IPS-18c (cell line): ENCODE measurements at regions not wholly inside any gene's neighbourhood (a gene's known extent, or its start where the extent isn't known, plus 50 kb on each side); places are given as distances from the start of the nearest gene placed in this dataset.

Source experiments
- H3K4me3 ChIP-seq: 2 replicates; pipeline ENCODE4 v1.7.0; 2013; ENCODE audit warnings: low read depth, mild to moderate bottlenecking, low read length, moderate library complexity; ENCODE audit not compliant: insufficient read depth
- H3K9me3 ChIP-seq: one replicate; pipeline ENCODE4 v1.6.1; 2013; ENCODE audit warnings: mild to moderate bottlenecking, low read length, moderate library complexity; ENCODE audit not compliant: control insufficient read depth, insufficient read depth

GRCh38 chr9:79335987-79336386 lies 235.8 kb upstream of the TLE4 start:
- Histone ChIP-seq H3K4me3 (no peak overlapping the region), H3K9me3 (no peaks in the 10 kb centered on the region)

GRCh38 chr9:79341561-79341960 lies 230.2 kb upstream of the TLE4 start:
- Histone ChIP-seq H3K4me3 (no peak overlapping the region), H3K9me3 (no peaks in the 10 kb centered on the region)

- H3K4me3 ChIP-seq: no peak overlapping the region
- no peaks in the 10 kb centered on the region for H3K9me3 ChIP-seq
Measured at GRCh38 chr9:79346350-79347020, 225.3 kb upstream of the TLE4 start.

- H3K9me3 ChIP-seq: no peaks in the 10 kb centered on the region
- H3K4me3 ChIP-seq: no peak overlapping the region
Measured at GRCh38 chr9:79352322-79352721, 219.4 kb upstream of the TLE4 start.

GRCh38 chr9:79353856-79354520 lies 217.8 kb upstream of the TLE4 start:
- Histone ChIP-seq H3K9me3 (no peaks in the 10 kb centered on the region), H3K4me3 (no peak overlapping the region)

- H3K4me3 ChIP-seq: no peak overlapping the region
- H3K9me3 ChIP-seq: no peaks in the 10 kb centered on the region
Measured at GRCh38 chr9:79357194-79357593, 214.6 kb upstream of the TLE4 start.

- Histone ChIP-seq H3K9me3 (no peaks in the 10 kb centered on the region), H3K4me3 (no peak overlapping the region)
Measured at GRCh38 chr9:79357616-79358015, 214.1 kb upstream of the TLE4 start.

GRCh38 chr9:79360387-79361347 lies 211.1 kb upstream of the TLE4 start:
- no peak overlapping the region for H3K4me3 ChIP-seq
- no peaks in the 10 kb centered on the region for H3K9me3 ChIP-seq

GRCh38 chr9:79362100-79363081 lies 209.4 kb upstream of the TLE4 start:
- Histone ChIP-seq H3K9me3 (no peaks in the 10 kb centered on the region), H3K4me3 (no peak overlapping the region)

- Histone ChIP-seq H3K9me3 (peaks cover 2% of the 10 kb centered on the region), H3K4me3 (no peak overlapping the region)
Measured at GRCh38 chr9:79369676-79370075, 202.1 kb upstream of the TLE4 start.

GRCh38 chr9:79371301-79371700 lies 200.5 kb upstream of the TLE4 start:
- H3K4me3 ChIP-seq: no peak overlapping the region

GRCh38 chr9:79371948-79372555 lies 199.7 kb upstream of the TLE4 start:
- Histone ChIP-seq H3K4me3 (no peak overlapping the region), H3K9me3 (peaks cover 2% of the 10 kb centered on the region)

More at GRCh38 chr9:79371301-79371700, 200.5 kb upstream of the TLE4 start:
- H3K9me3 ChIP-seq: peaks cover 2% of the 10 kb centered on the region

- Histone ChIP-seq H3K4me3 (no peak overlapping the region), H3K9me3 (peaks cover 5% of the 10 kb centered on the region)
Measured at GRCh38 chr9:79377339-79377855, 194.4 kb upstream of the TLE4 start.

GRCh38 chr9:79378107-79378506 lies 193.7 kb upstream of the TLE4 start:
- Histone ChIP-seq H3K9me3 (peaks cover 5% of the 10 kb centered on the region), H3K4me3 (no peak overlapping the region)

GRCh38 chr9:79382044-79382443 lies 189.7 kb upstream of the TLE4 start:
- Histone ChIP-seq H3K9me3 (peaks cover 2% of the 10 kb centered on the region), H3K4me3 (no peak overlapping the region)

- Histone ChIP-seq H3K9me3 (peaks cover 2% of the 10 kb centered on the region), H3K4me3 (no peak overlapping the region)
Measured at GRCh38 chr9:79382458-79382857, 189.3 kb upstream of the TLE4 start.
